HCT116 (cell line): ENCODE measurements at regions not wholly inside any gene's neighbourhood (a gene's known extent, or its start where the extent isn't known, plus 50 kb on each side); places are given as distances from the start of the nearest gene placed in this dataset.

Source experiments
- ATAC-seq: fragments of 200-7000 bp; cut with Tn5 transposase; 2 replicates; pipeline ENCODE4 v1.9.1; 2020; ENCODE audit warnings: mild to moderate bottlenecking, moderate library complexity
- BruUV-seq: library from RNA; stranded (reverse); fragments of 400-500 nt; replicated peaks from 2 replicates; lab custom pipeline; 2021; lab: Mats Ljungman, UMichigan
- CTCF ChIA-PET: fragments of 300-600 bp; sonication (Branson Sonifier 250); formaldehyde crosslinking; loops from one replicate; lab custom pipeline; 2021; ENCODE audit warnings: antibody characterized with exemption; lab: Charles Lee
- POLR2A ChIA-PET: fragments of 300-600, 350-600 bp; sonication (Branson Sonifier 250); formaldehyde crosslinking; loops from one replicate; lab custom pipeline; 2021; ENCODE audit warnings: antibody characterized with exemption; lab: Charles Lee
- RAD21 ChIA-PET, 2 experiments: fragments of 300-600 bp; sonication (Branson Sonifier 250); formaldehyde crosslinking; loops; one replicate each; lab custom pipeline; 2023; ENCODE audit warnings: low total read pairs in 2 of 2; ENCODE audit not compliant: uncharacterized antibody in 2 of 2, unreplicated experiment in 2 of 2, low non-redundant PET in 1 of 2; lab: Charles Lee
- DNase-seq: peaks from one replicate; pipeline ENCODE4 v3.0.0-alpha.2; 2010; ENCODE audit warnings: low read depth, low spot score
- H2AFZ ChIP-seq: fragments of 200-600 bp; shearing (Covaris generic), sonication (generic); 2 replicates; pipeline ENCODE4 v1.6.1; 2017; ENCODE audit warnings: low read depth, mixed run types, mixed read lengths, antibody characterized with exemption, low read length; ENCODE audit not compliant: poor library complexity, severe bottlenecking
- H3K27ac ChIP-seq: 2 replicates; pipeline ENCODE4 v1.5.1; 2012; ENCODE audit warnings: low read depth, low read length
- H3K27me3 ChIP-seq: fragments of 200-600 bp; sonication (generic); 2 replicates; pipeline ENCODE4 v1.6.1; 2016; ENCODE audit warnings: mixed run types, low read length, mixed read lengths; ENCODE audit not compliant: insufficient read depth
- H3K36me3 ChIP-seq, 2 experiments: fragments of 200-500 bp in 1 of 2; fragments of 200-600 bp in 1 of 2; sonication (Bioruptor generic) in 1 of 2; sonication (generic) in 1 of 2; 2 replicates each; pipeline versions ENCODE4 v1.5.1 to v1.6.1; 2014 to 2016; ENCODE audit warnings: low read length in 2 of 2, inconsistent platforms in 1 of 2, mixed read lengths in 1 of 2, mixed run types in 1 of 2; ENCODE audit not compliant: insufficient read depth in 2 of 2, control insufficient read depth in 1 of 2
- H3K4me1 ChIP-seq, 2 experiments: fragments of 200-600 bp in 1 of 2; sonication (generic) in 1 of 2; 2 replicates each; pipeline versions ENCODE4 v1.5.1 to v1.6.1; 2012 to 2017; ENCODE audit warnings: low read length in 2 of 2, inconsistent platforms in 1 of 2, mild to moderate bottlenecking in 1 of 2, mixed read lengths in 1 of 2, mixed run types in 1 of 2, moderate library complexity in 1 of 2; ENCODE audit not compliant: insufficient read depth in 2 of 2, control insufficient read depth in 1 of 2
- H3K4me2 ChIP-seq: fragments of 200-600 bp; sonication (generic); 2 replicates; pipeline ENCODE4 v1.6.1; 2017; ENCODE audit warnings: mixed run types, low read length, mixed read lengths
- H3K4me3 ChIP-seq, 2 experiments: fragments of 200-600 bp in 1 of 2; sonication (generic) in 1 of 2; replicated peaks in 1 of 2; 2 replicates each; pipeline ENCODE4 v1.5.1; 2011 to 2016; ENCODE audit warnings: low read length in 2 of 2, control low read depth in 1 of 2, low read depth in 1 of 2, mild to moderate bottlenecking in 1 of 2, mixed read lengths in 1 of 2, mixed run types in 1 of 2
- H3K79me2 ChIP-seq: fragments of 200-600 bp; sonication (generic); 2 replicates; pipeline ENCODE4 v1.6.1; 2017; ENCODE audit warnings: mild to moderate bottlenecking, mixed run types, low read length, moderate library complexity, mixed read lengths; ENCODE audit not compliant: insufficient read depth
- H3K9ac ChIP-seq: fragments of 200-600 bp; sonication (generic); 2 replicates; pipeline ENCODE4 v1.6.1; 2016; ENCODE audit warnings: low read length, mixed read lengths
- H3K9me2 ChIP-seq: fragments of 200-600 bp; sonication (generic), shearing (Covaris generic); 2 replicates; pipeline ENCODE4 v1.6.1; 2017; ENCODE audit warnings: mixed run types, mild to moderate bottlenecking, moderate library complexity; ENCODE audit not compliant: insufficient read depth
- H3K9me3 ChIP-seq, 2 experiments: fragments of 200-500 bp in 1 of 2; fragments of 200-600 bp in 1 of 2; sonication (Bioruptor generic) in 1 of 2; sonication (generic) in 1 of 2; 2 replicates each; pipeline ENCODE4 v1.6.1; 2014 to 2017; ENCODE audit warnings: low read length in 2 of 2, mixed read lengths in 2 of 2, inconsistent platforms in 1 of 2, low read depth in 1 of 2, mild to moderate bottlenecking in 1 of 2, mixed run types in 1 of 2, moderate library complexity in 1 of 2; ENCODE audit not compliant: control insufficient read depth in 1 of 2, insufficient read depth in 1 of 2
- H4K20me1 ChIP-seq: fragments of 200-600 bp; sonication (generic), shearing (Covaris generic); 2 replicates; pipeline ENCODE4 v1.6.1; 2017; ENCODE audit warnings: mixed run types, mild to moderate bottlenecking, moderate library complexity; ENCODE audit not compliant: insufficient read depth
- CEBPB ChIP-seq: IDR thresholded peaks from 2 replicates; pipeline ENCODE4 v1.6.1; 2012; ENCODE audit warnings: low read depth
- CTCF ChIP-seq, 3 experiments: fragments of 200-600 bp in 1 of 3; sonication (generic) in 1 of 3; IDR thresholded peaks in 2 of 3; conservative IDR thresholded peaks in 1 of 3; 2 replicates each; pipeline ENCODE4 v1.5.1; 2012 to 2017; ENCODE audit warnings: low read depth in 2 of 3, low read length in 2 of 3, antibody characterized with exemption in 1 of 3, borderline replicate concordance in 1 of 3, control low read depth in 1 of 3, mild to moderate bottlenecking in 1 of 3, mixed read lengths in 1 of 3, mixed run types in 1 of 3, moderate library complexity in 1 of 3; ENCODE audit not compliant: insufficient read depth in 1 of 3
- EGR1 ChIP-seq: IDR thresholded peaks from 2 replicates; pipeline ENCODE4 v1.6.1; 2012; ENCODE audit warnings: low read depth
- ELF1 ChIP-seq: IDR thresholded peaks from 2 replicates; pipeline ENCODE4 v1.6.1; 2012; ENCODE audit warnings: low read depth, borderline replicate concordance
- FOSL1 ChIP-seq: IDR thresholded peaks from 2 replicates; pipeline ENCODE4 v1.6.1; 2012; ENCODE audit warnings: low read depth
- JUND ChIP-seq: IDR thresholded peaks from 2 replicates; pipeline ENCODE4 v1.6.1; 2012
- POLR2AphosphoS5 ChIP-seq: IDR thresholded peaks from 2 replicates; pipeline ENCODE4 v1.6.1; 2011; ENCODE audit warnings: mild to moderate bottlenecking, low read depth, low read length, moderate library complexity
- SIN3A ChIP-seq: IDR thresholded peaks from 2 replicates; pipeline ENCODE4 v1.6.1; 2012; ENCODE audit warnings: low read depth
- SP1 ChIP-seq: IDR thresholded peaks from 2 replicates; pipeline ENCODE4 v1.6.1; 2012; ENCODE audit warnings: low read depth
- TCF7L2 ChIP-seq: IDR thresholded peaks from 2 replicates; pipeline ENCODE4 v1.7.0; 2011; ENCODE audit warnings: borderline replicate concordance, inconsistent platforms; ENCODE audit not compliant: insufficient read depth, insufficient read length; ENCODE audit errors: extremely low read depth
- YY1 ChIP-seq: IDR thresholded peaks from 2 replicates; pipeline ENCODE4 v1.6.1; 2011; ENCODE audit warnings: low read length, low read depth, moderate library complexity, mild to moderate bottlenecking; ENCODE audit not compliant: insufficient replicate concordance; ENCODE audit errors: extremely low read depth
- intact Hi-C: fragments of 100-400 bp; cut with micrococcal nuclease; formaldehyde crosslinking; loops from 2 replicates; pipeline ENCODE4 v1.10.0; 2022
- TF ChIP-seq, protein P1 (sequence below): IDR thresholded peaks from 2 replicates; pipeline ENCODE4 v1.6.1; 2012

DNA sequence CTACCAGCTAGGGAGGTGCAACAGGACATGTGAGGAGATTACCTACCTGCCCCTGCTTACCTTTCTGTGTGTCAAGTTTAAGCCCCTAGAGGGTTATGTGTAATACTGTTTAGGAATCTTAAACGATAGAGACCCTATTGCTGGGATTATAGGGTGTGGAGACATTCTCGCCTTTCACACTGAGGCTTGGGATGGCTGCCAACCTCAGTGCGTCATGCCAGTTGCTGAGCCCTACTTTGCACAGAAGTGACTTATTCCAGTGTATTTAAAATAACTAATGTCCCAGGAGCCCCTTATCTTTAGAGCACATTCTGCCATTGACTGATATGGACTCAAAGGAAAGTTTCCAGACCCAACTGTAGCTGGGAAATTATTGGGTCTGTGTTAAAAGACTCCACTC, 76.6 kb upstream of the XPA start:
- H3K9ac ChIP-seq = no peak overlapping the region
- H3K4me1 ChIP-seq = no peaks in the 10 kb centered on the region
- ChIA-PET POLR2A (no interaction called here), CTCF (no interaction called here), RAD21 (no interaction called here)
- intact Hi-C loops = no loop called here
- DNase-seq (no peak), ATAC-seq (no peak)
- H4K20me1 ChIP-seq = no peaks in the 10 kb centered on the region
- H3K9me2 ChIP-seq = no peaks in the 10 kb centered on the region
- H3K4me2 ChIP-seq = no peak overlapping the region
- H3K4me3 ChIP-seq = no peak overlapping the region
- no peaks in the 10 kb centered on the region; the same call in 1 of the 2 replicates for H3K27me3 ChIP-seq
- H3K79me2 ChIP-seq = no peaks in the 10 kb centered on the region
- no peak overlapping the region for H2AFZ ChIP-seq
- H3K27ac ChIP-seq = no peak overlapping the region
- TF ChIP-seq YY1 (no peak), JUND (no peak), CTCF (IDR thresholded peaks at IDR 0.05 in 2 of 3, conservative IDR thresholded peaks at IDR 0.05 in 1 of 3; ENCODE audit: borderline replicate concordance in 1 of 3, insufficient read depth in 1 of 3, low read depth in 2 of 3, low read length in 2 of 3) (no peak), POLR2AphosphoS5 (no peak)
- no peaks in the 10 kb centered on the region for H3K36me3 ChIP-seq
- BruUV-seq = no TSS peak
- peaks cover 0 to 3% of the 10 kb centered on the region in 2 experiments; a peak in 1 of 4 replicates for H3K9me3 ChIP-seq

DNA sequence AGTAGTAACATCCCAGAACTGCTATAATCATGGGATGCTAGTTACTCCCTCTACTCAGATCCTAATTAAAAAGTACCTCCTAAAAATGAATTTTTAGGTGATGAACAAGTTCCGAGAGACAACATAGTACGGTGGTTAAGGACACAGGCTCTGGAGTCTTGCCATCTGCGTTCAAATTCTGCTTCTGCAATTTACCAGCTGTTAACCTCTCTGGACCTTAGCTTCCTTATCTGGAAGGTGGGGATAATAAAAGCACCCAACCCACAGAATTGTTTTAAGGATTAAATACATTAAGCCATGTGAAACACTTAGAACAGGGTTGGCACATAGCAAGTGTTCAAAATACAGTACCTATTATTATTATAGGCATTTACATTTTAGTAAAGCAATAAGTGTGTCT, 77.5 kb upstream of the XPA start:
- BruUV-seq = no TSS peak
- CTCF ChIA-PET = no interaction called here

More for the DNA sequence above, 77.5 kb upstream of the XPA start:
- Histone ChIP-seq H3K36me3 (no peaks in the 10 kb centered on the region), H3K4me1 (no peaks in the 10 kb centered on the region), H3K9me2 (no peaks in the 10 kb centered on the region), H3K27me3 (no peaks in the 10 kb centered on the region; the same call in 1 of the 2 replicates), H3K4me3 (no peak overlapping the region), H2AFZ (no peak overlapping the region), H3K4me2 (no peak overlapping the region), H3K9me3 (peaks cover 1 to 3% of the 10 kb centered on the region in 2 experiments; a peak in 2 of 4 replicates), H3K27ac (no peak overlapping the region), H4K20me1 (no peaks in the 10 kb centered on the region), H3K79me2 (no peaks in the 10 kb centered on the region), H3K9ac (no peak overlapping the region)
- TF ChIP-seq SP1 (no peak), JUND (no peak), FOSL1 (no peak), TCF7L2 (no peak), CEBPB (no peak), EGR1 (no peak), ELF1 (no peak), SIN3A (no peak), CTCF (IDR thresholded peaks at IDR 0.05 in 2 of 3, conservative IDR thresholded peaks at IDR 0.05 in 1 of 3; ENCODE audit: borderline replicate concordance in 1 of 3, insufficient read depth in 1 of 3, low read depth in 2 of 3, low read length in 2 of 3) (no peak), POLR2AphosphoS5 (no peak)
- TF ChIP-seq, protein P1, sequence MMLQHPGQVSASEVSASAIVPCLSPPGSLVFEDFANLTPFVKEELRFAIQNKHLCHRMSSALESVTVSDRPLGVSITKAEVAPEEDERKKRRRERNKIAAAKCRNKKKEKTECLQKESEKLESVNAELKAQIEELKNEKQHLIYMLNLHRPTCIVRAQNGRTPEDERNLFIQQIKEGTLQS = no peak
- intact Hi-C loops = no loop called here
- ChIA-PET POLR2A (no interaction called here), RAD21 (no interaction called here)
- ATAC-seq = no peak
- DNase-seq = no peak
